ENCODE measurements at regions not wholly inside any gene's neighbourhood (a gene's known extent, or its start where the extent isn't known, plus 50 kb on each side); places are given as distances from the start of the nearest gene placed in this dataset.

DNA sequence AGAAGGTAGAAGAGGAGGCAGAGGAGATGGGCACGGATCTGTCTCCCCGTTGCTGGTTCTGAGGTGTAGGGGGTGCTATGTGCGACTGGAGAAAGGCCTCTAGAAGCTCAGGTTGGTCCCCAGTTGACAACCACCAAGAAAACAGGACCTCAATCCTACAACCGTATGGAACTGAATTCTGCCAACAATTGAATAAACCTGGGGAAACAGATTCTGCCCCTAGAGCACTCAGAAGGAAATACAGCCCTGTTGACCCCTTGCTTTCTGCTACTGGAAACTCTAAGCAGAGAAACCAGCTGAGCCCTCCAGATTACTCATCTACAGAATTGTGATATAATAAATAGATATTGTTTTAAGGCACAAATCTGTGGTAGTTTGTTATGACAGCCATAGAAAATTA lies 313.0 kb upstream of the GOT2 start:
- TF ChIP-seq, protein P1, sequence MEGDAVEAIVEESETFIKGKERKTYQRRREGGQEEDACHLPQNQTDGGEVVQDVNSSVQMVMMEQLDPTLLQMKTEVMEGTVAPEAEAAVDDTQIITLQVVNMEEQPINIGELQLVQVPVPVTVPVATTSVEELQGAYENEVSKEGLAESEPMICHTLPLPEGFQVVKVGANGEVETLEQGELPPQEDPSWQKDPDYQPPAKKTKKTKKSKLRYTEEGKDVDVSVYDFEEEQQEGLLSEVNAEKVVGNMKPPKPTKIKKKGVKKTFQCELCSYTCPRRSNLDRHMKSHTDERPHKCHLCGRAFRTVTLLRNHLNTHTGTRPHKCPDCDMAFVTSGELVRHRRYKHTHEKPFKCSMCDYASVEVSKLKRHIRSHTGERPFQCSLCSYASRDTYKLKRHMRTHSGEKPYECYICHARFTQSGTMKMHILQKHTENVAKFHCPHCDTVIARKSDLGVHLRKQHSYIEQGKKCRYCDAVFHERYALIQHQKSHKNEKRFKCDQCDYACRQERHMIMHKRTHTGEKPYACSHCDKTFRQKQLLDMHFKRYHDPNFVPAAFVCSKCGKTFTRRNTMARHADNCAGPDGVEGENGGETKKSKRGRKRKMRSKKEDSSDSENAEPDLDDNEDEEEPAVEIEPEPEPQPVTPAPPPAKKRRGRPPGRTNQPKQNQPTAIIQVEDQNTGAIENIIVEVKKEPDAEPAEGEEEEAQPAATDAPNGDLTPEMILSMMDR (conservative IDR thresholded peaks at IDR 0.05), result peak; percentile 24; the same call in 1 of the 2 replicates
- TF ChIP-seq ZFX (IDR thresholded peaks at IDR 0.05), result no peak
